ENCODE measurements at regions not wholly inside any gene's neighbourhood (a gene's known extent, or its start where the extent isn't known, plus 50 kb on each side); places are given as distances from the start of the nearest gene placed in this dataset.
A peak's percentile ranks its signal among the peaks of the same experiment; 100 is the strongest.
"Not testable (repeated sequence)": the region's sequence is repeated elsewhere in the genome, so short reads cannot be mapped to it uniquely, and the experiment has no call there.

DNA sequence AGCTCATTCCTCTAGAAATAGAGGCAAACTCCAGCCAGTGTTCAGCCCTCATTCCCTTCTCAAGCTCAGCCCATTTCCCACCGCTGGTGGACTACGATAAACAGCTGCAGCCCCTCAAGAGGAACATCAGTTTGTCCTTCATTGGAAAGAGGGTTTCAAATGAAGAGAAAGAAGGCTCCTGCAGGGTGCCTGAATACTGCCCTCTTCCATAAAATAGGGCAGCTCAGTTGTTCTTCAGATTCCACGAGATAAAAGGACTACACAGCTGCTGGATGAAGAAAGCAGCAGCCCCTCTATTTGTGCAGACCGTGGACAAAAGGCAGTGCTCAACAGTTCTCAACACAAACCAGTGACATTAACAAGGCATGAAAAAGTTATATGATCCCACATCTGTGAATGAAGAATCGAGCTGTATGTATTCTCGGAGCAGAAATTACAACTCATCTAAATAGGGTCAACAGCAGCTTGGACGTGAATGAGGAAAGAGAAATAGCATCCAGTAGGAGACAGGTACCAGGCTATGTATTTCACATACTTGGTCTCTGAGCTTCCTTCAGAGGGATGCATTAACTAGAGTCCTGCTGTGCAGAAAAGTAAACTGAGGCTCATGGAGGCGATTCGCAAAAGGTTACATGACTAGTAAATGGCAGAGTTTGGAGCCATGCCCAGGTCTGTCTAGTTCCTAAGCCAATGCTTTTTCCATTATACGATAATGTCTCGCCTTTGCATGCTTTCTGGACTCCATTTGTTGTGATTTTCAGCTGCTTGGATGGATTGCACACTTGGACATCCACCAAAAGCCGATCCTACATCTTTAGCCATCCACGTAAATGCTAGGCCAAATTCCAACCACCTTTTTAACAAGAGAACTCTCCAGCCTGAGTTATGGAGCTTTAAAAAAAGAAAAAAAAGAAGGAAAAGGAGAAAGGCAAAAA lies 301.2 kb upstream of the PPARGC1A start:
- Mint-ChIP-seq H3K36me3 (no peaks in the 10 kb centered on the region), H3K27ac (no peak overlapping the region), H3K9me3 (peaks cover 0 to 3% of the 10 kb centered on the region in 2 donors)
- no peak for DNase-seq (ENCODE audit: low spot score in 2 of 2)
- no peak for ATAC-seq

DNA sequence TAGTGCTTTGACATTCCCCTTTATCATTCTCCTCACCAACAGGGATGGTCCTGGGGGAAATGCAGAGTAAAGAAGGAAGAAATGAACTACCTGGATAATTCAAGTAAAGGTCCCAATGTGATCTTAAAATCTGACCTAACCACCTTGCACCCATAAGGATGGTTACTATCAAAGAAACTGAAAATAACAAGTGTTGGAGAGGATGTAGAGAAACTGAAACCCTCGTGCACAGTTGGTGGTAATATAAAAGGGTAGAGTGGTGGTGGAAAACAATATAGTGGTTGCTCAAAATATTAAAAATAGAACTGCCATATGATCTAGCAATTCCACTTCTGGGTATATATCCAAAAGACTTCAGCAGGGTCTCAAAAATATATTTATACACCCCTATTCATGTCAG lies 298.6 kb upstream of the PPARGC1A start:
- no peak overlapping the region for H3K27ac Mint-ChIP-seq

DNA sequence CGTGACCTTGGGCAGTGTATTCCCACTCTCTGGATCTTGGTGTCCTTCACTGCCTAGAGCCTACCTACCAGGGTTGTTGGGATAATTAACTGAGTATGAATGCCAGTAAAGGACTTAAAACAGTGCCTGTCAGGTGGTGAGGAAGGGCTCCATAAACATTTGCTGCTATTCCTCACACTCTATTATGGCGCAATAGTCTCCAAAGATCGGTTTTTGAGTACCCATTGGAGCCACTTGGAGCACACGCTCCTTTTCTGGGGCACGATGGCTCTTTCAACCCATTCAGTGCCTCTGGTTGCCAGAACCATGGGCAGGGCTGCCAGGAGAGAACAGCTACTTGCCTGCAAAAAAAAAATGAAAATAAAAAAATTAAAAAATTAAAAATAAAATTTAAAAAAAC lies 296.6 kb upstream of the PPARGC1A start:
- H3K27ac Mint-ChIP-seq: no peak overlapping the region
- ATAC-seq: no peak
- H3K9me3 Mint-ChIP-seq: peaks cover 3 to 6% of the 10 kb centered on the region in 2 donors
- no peaks in the 10 kb centered on the region for H3K36me3 Mint-ChIP-seq
- DNase-seq (ENCODE audit: low spot score in 2 of 2): no peak

More for the DNA sequence above, 298.6 kb upstream of the PPARGC1A start:
- DNase-seq (ENCODE audit: low spot score in 2 of 2): no peak
- Mint-ChIP-seq H3K9me3 (peaks cover 2 to 3% of the 10 kb centered on the region in 2 donors), H3K36me3 (no peaks in the 10 kb centered on the region)
- no peak for ATAC-seq

DNA sequence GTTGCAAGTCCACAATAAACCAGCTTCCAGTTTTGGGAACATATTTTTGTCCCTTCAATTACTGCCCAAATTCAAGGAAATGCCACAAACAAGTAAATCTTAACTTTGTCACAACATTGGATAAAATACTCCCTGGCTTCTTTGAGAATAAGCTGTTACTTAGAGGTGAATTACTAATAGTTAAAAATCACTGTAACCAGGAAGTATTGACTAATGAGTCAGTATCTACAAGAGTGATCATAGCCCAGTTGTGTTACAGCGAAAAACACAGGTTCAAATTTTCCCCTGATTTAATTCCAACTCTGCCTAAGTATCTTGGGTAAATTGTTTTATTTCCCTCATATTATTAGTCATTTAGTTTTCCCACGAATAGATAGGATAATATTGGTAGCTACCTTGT lies 291.2 kb upstream of the PPARGC1A start:
- Mint-ChIP-seq H3K36me3 (peaks cover 0 to 3% of the 10 kb centered on the region in 2 donors), H3K9me3 (peaks cover 3 to 22% of the 10 kb centered on the region in 2 donors), H3K27ac (no peak overlapping the region)
- DNase-seq (ENCODE audit: low spot score in 2 of 2) (no peak), ATAC-seq (no peak)

DNA sequence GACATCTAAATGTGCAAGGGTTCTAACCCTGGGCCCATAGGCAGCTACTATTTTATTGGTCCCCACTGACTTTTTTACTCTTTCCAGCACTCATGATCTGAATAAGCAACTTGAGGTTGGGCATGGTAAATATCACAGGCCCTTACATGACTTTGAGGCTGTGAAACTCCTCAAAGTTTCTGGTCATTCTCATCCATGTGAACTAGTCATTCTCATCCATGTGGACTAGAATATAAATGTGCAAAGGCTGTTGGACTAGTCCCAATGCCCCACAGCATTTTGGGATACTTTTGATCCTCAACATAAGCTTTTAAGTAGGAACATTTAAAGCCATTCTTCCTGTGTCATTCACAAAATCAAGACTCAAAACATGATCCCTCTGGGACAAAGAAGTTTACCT lies 290.7 kb upstream of the PPARGC1A start:
- H3K27ac Mint-ChIP-seq: no peak overlapping the region
- H3K9me3 Mint-ChIP-seq: peaks cover 3 to 25% of the 10 kb centered on the region in 2 donors
- ATAC-seq (no peak), DNase-seq (ENCODE audit: low spot score in 2 of 2) (no peak)
- peaks cover 0 to 7% of the 10 kb centered on the region in 2 donors for H3K36me3 Mint-ChIP-seq

DNA sequence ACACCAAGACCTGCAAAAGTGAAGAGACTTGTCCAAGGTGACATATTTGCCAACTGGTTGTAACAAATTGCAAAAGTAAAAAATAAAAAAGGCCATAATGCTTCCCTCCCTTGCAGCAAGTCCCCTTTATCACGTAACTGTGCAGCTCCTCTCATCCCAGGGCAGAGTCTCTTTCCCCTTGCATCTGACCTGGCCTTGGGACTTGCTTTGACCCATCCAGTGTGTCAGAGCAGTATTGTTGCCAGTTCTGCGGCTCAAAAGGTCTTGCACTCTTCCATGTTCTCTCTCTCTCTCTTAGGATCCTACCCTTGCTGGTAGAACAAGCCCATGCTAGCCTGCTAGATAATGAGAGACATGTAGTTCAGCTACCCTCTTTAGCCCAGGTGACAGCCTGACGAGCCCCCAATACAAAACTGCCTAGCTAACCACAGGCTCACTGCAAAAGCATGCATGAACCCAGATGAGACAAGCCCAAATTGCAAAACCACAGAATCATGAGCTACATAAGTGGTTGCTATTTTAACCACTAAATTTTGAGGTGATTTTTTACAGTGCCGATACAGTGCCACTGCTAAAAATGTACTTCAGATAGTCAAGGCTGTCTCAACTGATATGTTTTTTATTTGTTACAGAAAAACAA lies 289.5 kb upstream of the PPARGC1A start:
- Mint-ChIP-seq H3K9me3 (peaks cover 3 to 28% of the 10 kb centered on the region in 2 donors), H3K36me3 (peaks cover 0 to 7% of the 10 kb centered on the region in 2 donors), H3K27ac (no peak overlapping the region)
- no peak for ATAC-seq
- DNase-seq (ENCODE audit: low spot score in 2 of 2): no peak

GRCh38 chr4:24177443-24177842 lies 287.6 kb upstream of the PPARGC1A start:
- not testable (repeated sequence) for ATAC-seq; DNase-seq (ENCODE audit: low spot score in 2 of 2); H3K36me3 Mint-ChIP-seq; H3K27ac Mint-ChIP-seq
- H3K9me3 Mint-ChIP-seq: peaks cover 3 to 26% of the 10 kb centered on the region in 2 donors

GRCh38 chr4:24175707-24176106 lies 285.9 kb upstream of the PPARGC1A start:
- DNase-seq (ENCODE audit: low spot score in 2 of 2): no peak
- H3K36me3 Mint-ChIP-seq: peaks cover 0 to 7% of the 10 kb centered on the region in 2 donors
- no peak for ATAC-seq
- H3K9me3 Mint-ChIP-seq: peaks cover 3 to 29% of the 10 kb centered on the region in 2 donors
- no peak overlapping the region for H3K27ac Mint-ChIP-seq

- ATAC-seq: no peak
- Mint-ChIP-seq H3K36me3 (peaks cover 0 to 7% of the 10 kb centered on the region in 2 donors), H3K27ac (peak overlapping the region in 1 of 2 donors; percentile 16), H3K9me3 (peaks cover 3 to 29% of the 10 kb centered on the region in 2 donors)
- no peak for DNase-seq (ENCODE audit: low spot score in 2 of 2)
These were observed 284.8 kb upstream of the PPARGC1A start for GRCh38 chr4:24174602-24175001.

DNA sequence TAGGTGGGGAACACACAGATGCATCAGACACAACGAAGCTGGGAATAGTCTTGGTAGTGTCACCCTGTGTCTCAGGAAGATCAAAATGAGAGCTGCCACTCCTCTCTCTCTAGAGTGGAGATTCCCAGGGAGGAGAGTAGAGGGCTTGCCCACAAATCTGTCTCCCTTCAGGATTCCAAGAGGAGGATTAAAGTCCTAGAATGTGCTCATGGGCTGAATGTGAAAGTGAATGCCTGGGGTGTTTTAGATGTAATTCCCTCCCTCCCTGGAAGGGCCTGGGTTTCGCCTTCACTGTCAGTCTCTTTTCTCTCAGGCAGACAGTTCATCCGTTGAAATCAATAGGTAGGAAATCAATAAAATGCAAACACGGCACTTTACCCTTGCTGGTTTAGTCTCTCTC lies 282.6 kb upstream of the PPARGC1A start:
- Mint-ChIP-seq H3K9me3 (peaks cover 8 to 20% of the 10 kb centered on the region in 2 donors), H3K36me3 (peaks cover 0 to 7% of the 10 kb centered on the region in 2 donors), H3K27ac (no peak overlapping the region)
- ATAC-seq (no peak), DNase-seq (ENCODE audit: low spot score in 2 of 2) (no peak)

- Mint-ChIP-seq H3K27ac (no peak overlapping the region), H3K9me3 (peaks cover 5 to 23% of the 10 kb centered on the region in 2 donors), H3K36me3 (no peaks in the 10 kb centered on the region)
- no peak for ATAC-seq
- DNase-seq (ENCODE audit: low spot score in 2 of 2): no peak
These were observed 280.1 kb upstream of the PPARGC1A start for GRCh38 chr4:24169956-24170355.

- ATAC-seq (no peak), DNase-seq (ENCODE audit: low spot score in 2 of 2) (no peak)
- Mint-ChIP-seq H3K9me3 (peaks cover 5 to 23% of the 10 kb centered on the region in 2 donors), H3K27ac (no peak overlapping the region), H3K36me3 (no peaks in the 10 kb centered on the region)
These were observed 278.8 kb upstream of the PPARGC1A start for GRCh38 chr4:24168658-24169057.

DNA sequence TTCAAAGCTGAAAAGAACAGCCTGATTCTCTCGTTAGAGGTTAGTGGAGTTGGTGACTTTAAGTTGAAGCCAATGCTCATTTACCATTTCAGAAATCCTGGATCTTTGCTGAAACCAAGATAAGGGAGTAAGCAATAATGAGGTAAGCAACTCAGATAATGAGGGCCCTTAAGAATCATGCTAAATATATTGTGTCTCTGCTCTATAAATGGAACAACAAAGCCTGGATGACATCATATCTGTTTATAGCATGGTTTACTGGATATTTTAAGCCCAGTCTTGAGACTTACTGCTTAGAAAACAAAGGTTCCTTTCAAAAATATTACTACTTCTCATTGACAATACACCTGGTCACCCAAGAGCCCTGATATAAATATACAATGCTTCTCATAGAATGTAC lies 276.7 kb upstream of the PPARGC1A start:
- no peak for ATAC-seq
- Mint-ChIP-seq H3K27ac (no peak overlapping the region), H3K36me3 (no peaks in the 10 kb centered on the region), H3K9me3 (peaks cover 7 to 20% of the 10 kb centered on the region in 2 donors)
- no peak for DNase-seq (ENCODE audit: low spot score in 2 of 2)

GRCh38 chr4:24164797-24165196 lies 274.9 kb upstream of the PPARGC1A start:
- DNase-seq (ENCODE audit: low spot score in 2 of 2) (no peak), ATAC-seq (no peak)
- no peak overlapping the region for H3K27ac Mint-ChIP-seq
- no peaks in the 10 kb centered on the region for H3K36me3 Mint-ChIP-seq
- peaks cover 11 to 23% of the 10 kb centered on the region in 2 donors for H3K9me3 Mint-ChIP-seq

GRCh38 chr4:24164054-24164693 lies 274.3 kb upstream of the PPARGC1A start:
- no peaks in the 10 kb centered on the region for H3K36me3 Mint-ChIP-seq
- peaks cover 11 to 23% of the 10 kb centered on the region in 2 donors for H3K9me3 Mint-ChIP-seq

GRCh38 chr4:24163314-24163713 lies 273.5 kb upstream of the PPARGC1A start:
- H3K27ac Mint-ChIP-seq: no peak overlapping the region
- DNase-seq (ENCODE audit: low spot score in 2 of 2) (no peak), ATAC-seq (no peak)

More at GRCh38 chr4:24164054-24164693, 274.3 kb upstream of the PPARGC1A start:
- no peak overlapping the region for H3K27ac Mint-ChIP-seq
- no peak for ATAC-seq
- no peak for DNase-seq (ENCODE audit: low spot score in 2 of 2)

DNA sequence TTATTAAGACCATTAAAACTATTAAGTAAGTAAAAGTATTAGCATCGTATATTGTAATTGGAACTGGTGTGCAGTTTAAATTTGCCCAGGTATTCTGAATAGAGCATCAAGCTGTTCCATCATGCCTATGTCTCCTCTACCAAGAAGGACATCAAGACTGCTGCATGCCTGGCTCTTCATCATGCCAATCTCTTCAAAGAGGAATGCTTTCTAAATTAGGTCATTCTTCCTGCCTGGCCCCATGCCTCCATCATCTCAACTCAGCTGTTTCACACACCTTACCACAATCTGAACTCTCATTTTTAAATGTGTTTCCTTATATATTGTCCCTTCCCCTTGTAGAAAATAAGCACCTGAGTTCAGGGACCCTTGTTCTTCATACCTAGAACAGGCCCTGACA lies 270.5 kb upstream of the PPARGC1A start:
- Mint-ChIP-seq H3K36me3 (no peaks in the 10 kb centered on the region), H3K27ac (no peak overlapping the region), H3K9me3 (peaks cover 14 to 22% of the 10 kb centered on the region in 2 donors)
- DNase-seq (ENCODE audit: low spot score in 2 of 2) (no peak), ATAC-seq (no peak)

More at GRCh38 chr4:24163314-24163713, 273.5 kb upstream of the PPARGC1A start:
- no peaks in the 10 kb centered on the region for H3K36me3 Mint-ChIP-seq
- H3K9me3 Mint-ChIP-seq: peaks cover 9 to 22% of the 10 kb centered on the region in 2 donors

Data from activated naive CD4-positive, alpha-beta T cell treated with anti-CD3 and anti-CD28 coated beads, Interleukin-2, amount 50 U/mL, for 72 hours (primary cell).